Fibroblast of lung (primary cell): ENCODE measurements at regions not wholly inside any gene's neighbourhood (a gene's known extent, or its start where the extent isn't known, plus 50 kb on each side); places are given as distances from the start of the nearest gene placed in this dataset.
"Not testable (repeated sequence)": the region's sequence is repeated elsewhere in the genome, so short reads cannot be mapped to it uniquely, and the experiment has no call there.

Experiments
- CTCF ChIP-seq, 2 donors: IDR thresholded peaks in 1 of 2; conservative IDR thresholded peaks in 1 of 2; 1 replicate in 1 of 2; 2 replicates in 1 of 2; pipeline ENCODE4 v1.5.1; 2011 to 2012; ENCODE audit warnings: low read length in 2 of 2, control low read depth in 1 of 2, inconsistent platforms in 1 of 2, low read depth in 1 of 2, mild to moderate bottlenecking in 1 of 2
- EZH2 ChIP-seq: IDR thresholded peaks from 2 replicates; pipeline ENCODE4 v1.5.1; 2012; ENCODE audit warnings: low read length, control low read depth, mild to moderate bottlenecking; ENCODE audit errors: missing control alignments

GRCh38 chr12:131268571-131268970 lies 314.9 kb downstream of the ADGRD1 start:
- TF ChIP-seq CTCF (conservative IDR thresholded peaks at IDR 0.05 in 1 of 2, IDR thresholded peaks at IDR 0.05 in 1 of 2; ENCODE audit: low read depth in 1 of 2, low read length in 2 of 2); EZH2: not testable (repeated sequence)
